Adrenal gland (tissue), 9 donors: ENCODE measurements at regions not wholly inside any gene's neighbourhood (a gene's known extent, or its start where the extent isn't known, plus 50 kb on each side); places are given as distances from the start of the nearest gene placed in this dataset.

Source experiments
- DNase-seq, 7 donors: peaks; one replicate each; pipeline ENCODE4 v3.0.0-alpha.2; 2019 to 2020
- H3K27ac ChIP-seq, 5 donors: fragments of 200-600 bp; sonication (generic) in 4 of 5; 1 replicate in 3 of 5; 2 replicates in 2 of 5; pipeline versions ENCODE4 v1.5.1 to v1.8.0; 2016 to 2020; ENCODE audit warnings: mild to moderate bottlenecking in 1 of 5
- H3K27me3 ChIP-seq: fragments of 200-600 bp; 2 replicates; pipeline ENCODE4 v1.8.0; 2021
- H3K36me3 ChIP-seq, 2 donors: fragments of 200-600 bp; replicated peaks in 1 of 2; 1 replicate in 1 of 2; 2 replicates in 1 of 2; pipeline versions ENCODE4 v1.5.1 to v1.8.0; 2018 to 2022
- H3K4me1 ChIP-seq, 2 donors: fragments of 200-600 bp; replicated peaks in 1 of 2; 1 replicate in 1 of 2; 2 replicates in 1 of 2; pipeline versions ENCODE4 v1.5.1 to v1.8.0; 2018 to 2021
- H3K4me3 ChIP-seq, 4 donors: fragments of 200-600 bp; sonication (generic) in 3 of 4; one replicate each; pipeline ENCODE4 v1.5.1; 2016 to 2018
- H3K9me3 ChIP-seq, 3 donors: fragments of 200-600 bp; sonication (generic) in 1 of 3; replicated peaks in 1 of 3; 1 replicate in 2 of 3; 2 replicates in 1 of 3; pipeline versions ENCODE4 v1.5.1 to v1.8.0; 2016 to 2021
- CTCF ChIP-seq, 6 experiments: fragments of 450-650 bp in 4 of 6; fragments of 200-600 bp in 2 of 6; sonication (generic) in 1 of 6; IDR thresholded peaks; 1 replicate in 5 of 6; 2 replicates in 1 of 6; pipeline versions ENCODE4 v1.5.1 to v1.8.0; 2016 to 2021; ENCODE audit warnings: antibody characterized with exemption in 6 of 6, mild to moderate bottlenecking in 2 of 6, moderate library complexity in 1 of 6
- POLR2A ChIP-seq, 2 donors: fragments of 450-650 bp; IDR thresholded peaks; one replicate each; pipeline ENCODE4 v1.6.1; 2017; ENCODE audit warnings: antibody characterized with exemption in 2 of 2, mild to moderate bottlenecking in 2 of 2, moderate library complexity in 1 of 2
- WGBS, 4 donors: extraction: QIAGEN DNeasy Blood & Tissue Kit in 2 of 4; methylation state at CpG; one replicate each; pipeline versions ENCODE4 v1.1.5 to v1.1.7; 2013 to 2017; 5-methylcytosine and 5-hydroxymethylcytosine counted together
- intact Hi-C, 2 donors: fragments of 100-400 bp; cut with DNase I; formaldehyde crosslinking; loops; one replicate each; pipeline versions ENCODE4 v1.14.1 to v1.15.0; 2022 to 2023
- donor health status: healthy with polysubstance abuse.
- donor health status: Bipolar disorder and iron deficiency.
- donor health status: DM: yes; HTN: yes; CAD: no.
- donor health status: DM: no; HTN: no; CAD: no.
- donor health status: DM: no; HTN: no; CAD: no.

GRCh38 chr9:95763006-95763405 is 112.5 kb upstream of the ERCC6L2 start:
- no peaks in the 10 kb centered on the region for H3K27me3 ChIP-seq
- intact Hi-C loops = no loop called here
- WGBS, 4 donors = 98 to 100% (median 99%) methylated on average over 3 of the region's 3 CpGs
- no peaks in the 10 kb centered on the region for H3K9me3 ChIP-seq
- no peaks in the 10 kb centered on the region for H3K4me1 ChIP-seq
- H3K36me3 ChIP-seq = no peaks in the 10 kb centered on the region
- H3K27ac ChIP-seq = no peak overlapping the region
- no peak overlapping the region for H3K4me3 ChIP-seq
- DNase-seq = no peak
- TF ChIP-seq CTCF (IDR thresholded peaks at IDR 0.05) = no peak
- TF ChIP-seq POLR2A (IDR thresholded peaks at IDR 0.05) = no peak

- TF ChIP-seq POLR2A (IDR thresholded peaks at IDR 0.05) (no peak), CTCF (IDR thresholded peaks at IDR 0.05) (no peak)
- Histone ChIP-seq H3K9me3 (no peaks in the 10 kb centered on the region), H3K27ac (no peak overlapping the region), H3K27me3 (no peaks in the 10 kb centered on the region), H3K4me1 (peaks cover 0 to 6% of the 10 kb centered on the region in 2 donors), H3K4me3 (no peak overlapping the region), H3K36me3 (no peaks in the 10 kb centered on the region)
- 92 to 94% (median 94%) methylated on average over 6 of the region's 6 CpGs for WGBS, 4 donors
- intact Hi-C loops = no loop called here
- DNase-seq = no peak
Measured at GRCh38 chr9:95762322-95762721, 113.2 kb upstream of the ERCC6L2 start.

- TF ChIP-seq POLR2A (IDR thresholded peaks at IDR 0.05) (no peak), CTCF (IDR thresholded peaks at IDR 0.05) (no peak)
- no peak overlapping the region for H3K27ac ChIP-seq
- 89 to 95% (median 93%) methylated on average over 7 to 8 of the region's 8 CpGs for WGBS, 4 donors
Measured at GRCh38 chr9:95760791-95761190, 114.7 kb upstream of the ERCC6L2 start.

GRCh38 chr9:95757439-95757838 is 118.1 kb upstream of the ERCC6L2 start:
- TF ChIP-seq CTCF (IDR thresholded peaks at IDR 0.05) = no peak
- H3K9me3 ChIP-seq = no peaks in the 10 kb centered on the region
- peak overlapping the region in 4 of 5 donors; percentile 29 to 74 (median 42) for H3K27ac ChIP-seq
- H3K4me3 ChIP-seq = no peak overlapping the region
- no peaks in the 10 kb centered on the region for H3K36me3 ChIP-seq
- H3K27me3 ChIP-seq = no peaks in the 10 kb centered on the region
- intact Hi-C loops = no loop called here
- 83 to 91% (median 85%) methylated on average over 6 of the region's 6 CpGs for WGBS, 4 donors
- DNase-seq = no peak
- H3K4me1 ChIP-seq = peaks cover 32 to 50% of the 10 kb centered on the region in 2 donors

More at GRCh38 chr9:95760791-95761190, 114.7 kb upstream of the ERCC6L2 start:
- intact Hi-C loops = no loop called here
- H3K9me3 ChIP-seq = no peaks in the 10 kb centered on the region
- peaks cover 10 to 20% of the 10 kb centered on the region in 2 donors for H3K4me1 ChIP-seq
- no peak overlapping the region for H3K4me3 ChIP-seq
- DNase-seq = no peak
- H3K27me3 ChIP-seq = no peaks in the 10 kb centered on the region
- no peaks in the 10 kb centered on the region for H3K36me3 ChIP-seq
